ENCODE measurements at regions not wholly inside any gene's neighbourhood (a gene's known extent, or its start where the extent isn't known, plus 50 kb on each side); places are given as distances from the start of the nearest gene placed in this dataset.
A peak's percentile ranks its signal among the peaks of the same experiment; 100 is the strongest.

DNA sequence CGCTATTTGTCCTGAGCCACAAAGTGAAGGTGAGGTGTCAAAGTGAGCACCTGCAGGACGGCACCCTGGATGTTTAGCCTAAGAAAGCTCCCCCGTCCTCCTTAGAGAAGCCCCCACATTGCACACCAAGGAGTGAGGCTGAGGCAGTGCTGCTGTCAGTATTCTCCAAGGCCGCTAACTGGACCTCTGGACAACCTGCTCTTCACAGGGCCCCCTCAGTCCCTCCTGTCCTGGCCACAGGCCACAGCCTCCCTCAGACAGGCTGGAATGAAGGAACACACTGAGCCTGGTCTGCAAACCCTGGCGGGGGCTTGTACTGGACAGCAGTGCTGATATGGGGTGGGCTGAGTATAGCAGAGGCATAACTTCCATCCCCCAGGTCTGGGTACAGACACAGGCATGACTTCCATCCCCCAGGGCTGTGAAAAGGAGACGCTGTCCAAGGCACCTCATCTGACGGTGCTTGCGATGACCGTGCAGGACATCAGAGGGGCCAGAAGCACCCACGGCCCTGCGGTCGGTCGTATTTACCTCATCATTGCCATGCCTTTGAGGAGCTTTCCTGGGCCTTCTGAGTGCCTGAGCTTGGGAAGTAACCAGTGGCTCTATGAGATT is 82.4 kb upstream of the DIO3 start:
- ATAC-seq (no peak), DNase-seq (peak in 2 of 3 donors; percentile 23 to 40)
- TF ChIP-seq, protein P1, sequence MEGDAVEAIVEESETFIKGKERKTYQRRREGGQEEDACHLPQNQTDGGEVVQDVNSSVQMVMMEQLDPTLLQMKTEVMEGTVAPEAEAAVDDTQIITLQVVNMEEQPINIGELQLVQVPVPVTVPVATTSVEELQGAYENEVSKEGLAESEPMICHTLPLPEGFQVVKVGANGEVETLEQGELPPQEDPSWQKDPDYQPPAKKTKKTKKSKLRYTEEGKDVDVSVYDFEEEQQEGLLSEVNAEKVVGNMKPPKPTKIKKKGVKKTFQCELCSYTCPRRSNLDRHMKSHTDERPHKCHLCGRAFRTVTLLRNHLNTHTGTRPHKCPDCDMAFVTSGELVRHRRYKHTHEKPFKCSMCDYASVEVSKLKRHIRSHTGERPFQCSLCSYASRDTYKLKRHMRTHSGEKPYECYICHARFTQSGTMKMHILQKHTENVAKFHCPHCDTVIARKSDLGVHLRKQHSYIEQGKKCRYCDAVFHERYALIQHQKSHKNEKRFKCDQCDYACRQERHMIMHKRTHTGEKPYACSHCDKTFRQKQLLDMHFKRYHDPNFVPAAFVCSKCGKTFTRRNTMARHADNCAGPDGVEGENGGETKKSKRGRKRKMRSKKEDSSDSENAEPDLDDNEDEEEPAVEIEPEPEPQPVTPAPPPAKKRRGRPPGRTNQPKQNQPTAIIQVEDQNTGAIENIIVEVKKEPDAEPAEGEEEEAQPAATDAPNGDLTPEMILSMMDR (IDR thresholded peaks at IDR 0.05) = no peak
- TF ChIP-seq POLR2A (IDR thresholded peaks at IDR 0.05) = no peak
- Histone ChIP-seq H3K4me3 (no peak overlapping the region), H3K36me3 (no peaks in the 10 kb centered on the region), H3K27ac (no peak overlapping the region), H3K27me3 (no peaks in the 10 kb centered on the region), H3K4me1 (peaks cover 0 to 51% (median 25%) of the 10 kb centered on the region in 4 donors), H3K9me3 (no peaks in the 10 kb centered on the region)
- WGBS (ENCODE audit: insufficient coverage, low coverage, low lambda C conversion rate, missing lambda C conversion rate) = 73% methylated on average over 3 of the region's 13 CpGs
- intact Hi-C loops (cut with DNase I) = loop anchor here in 1 of 2 donors (10.0 kb wide), 1 partner anchor 74 kb away; no protein-coding TSS in a partner anchor

DNA sequence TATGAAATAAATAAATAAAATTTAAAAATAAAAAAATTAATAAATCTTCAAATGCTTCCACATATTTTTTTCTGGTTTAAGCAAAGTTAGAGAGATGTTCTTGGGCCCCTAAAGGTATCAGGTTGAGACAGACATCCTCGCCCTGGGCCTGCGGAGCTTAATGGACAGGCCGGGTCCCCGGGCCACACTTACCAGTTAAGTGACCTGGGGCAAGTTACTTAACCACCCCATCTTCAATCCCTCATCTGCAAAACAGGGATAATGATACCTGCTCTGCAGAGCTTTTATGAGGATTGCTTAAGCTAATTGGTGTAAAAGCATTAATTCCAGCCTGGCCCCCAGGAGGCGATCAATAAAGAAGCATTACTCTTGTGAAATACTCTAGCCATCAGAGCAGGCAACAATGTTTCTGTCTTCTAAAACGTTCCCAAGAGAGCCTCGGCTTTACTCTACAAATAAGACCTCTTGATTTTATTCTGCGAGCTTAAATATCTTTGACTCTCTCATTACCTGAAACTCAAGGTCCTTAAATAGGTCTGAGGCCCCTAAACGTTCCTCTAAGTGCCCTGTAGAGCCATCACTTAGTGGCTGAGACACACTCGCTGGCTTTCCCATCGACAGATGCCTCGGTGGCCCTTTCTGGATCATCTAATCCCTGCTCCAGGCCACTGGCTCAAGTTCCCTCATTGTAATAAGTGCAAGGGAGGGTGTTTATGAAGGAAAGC is 81.1 kb upstream of the DIO3 start:
- H3K4me1 ChIP-seq = peaks cover 0 to 51% (median 25%) of the 10 kb centered on the region in 4 donors
- ATAC-seq (no peak), DNase-seq (peak in 1 of 3 donors; percentile 15)
- no peak overlapping the region for H3K4me3 ChIP-seq
- intact Hi-C loops (cut with DNase I) = no loop called here
- H3K27ac ChIP-seq = peak overlapping the region in 2 of 3 donors; percentile 39 to 75
- H3K27me3 ChIP-seq = no peaks in the 10 kb centered on the region
- 51% methylated on average over 9 of the region's 12 CpGs for WGBS (ENCODE audit: insufficient coverage, low coverage, low lambda C conversion rate, missing lambda C conversion rate)
- TF ChIP-seq, protein P1 (IDR thresholded peaks at IDR 0.05) = no peak
- TF ChIP-seq POLR2A (IDR thresholded peaks at IDR 0.05) = no peak
- no peaks in the 10 kb centered on the region for H3K9me3 ChIP-seq
- H3K36me3 ChIP-seq = no peaks in the 10 kb centered on the region

DNA sequence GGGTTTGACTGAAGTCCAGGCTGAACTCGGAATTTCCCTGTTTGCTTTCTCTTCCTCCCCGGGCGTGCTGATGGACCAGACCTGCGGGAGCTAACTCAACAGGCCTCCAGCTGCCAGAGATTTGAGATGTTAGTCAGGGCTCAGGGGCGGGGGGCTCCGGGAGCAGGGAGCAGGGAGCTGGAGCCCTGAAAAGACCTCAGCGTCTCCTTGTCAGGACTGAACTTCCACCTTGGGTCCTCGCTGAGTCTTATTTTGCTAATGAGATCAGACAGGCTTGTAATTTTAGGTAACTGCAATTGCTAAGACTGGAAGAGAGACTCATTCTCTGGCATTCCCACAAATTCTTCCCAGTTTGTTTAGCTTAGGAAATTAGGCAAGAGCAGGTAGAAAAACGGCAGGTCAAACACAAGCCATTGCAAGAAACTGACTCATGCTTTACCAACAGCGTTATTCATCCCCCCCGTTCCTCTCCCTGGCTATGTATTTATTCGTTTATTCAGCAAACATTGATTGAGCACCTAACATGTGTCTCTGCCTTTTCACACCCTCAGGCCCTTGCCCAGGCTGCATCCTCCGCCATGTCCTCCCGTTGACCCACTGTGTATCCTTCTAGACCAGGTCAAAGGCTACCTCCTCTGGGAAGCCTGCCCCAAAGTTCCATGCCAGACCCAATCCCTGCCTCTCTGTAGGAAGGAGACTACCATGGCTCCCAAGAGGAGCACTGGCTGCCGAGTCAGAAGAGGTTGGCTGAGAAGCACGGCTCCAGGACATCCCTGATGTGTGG is 80.4 kb upstream of the DIO3 start:
- Histone ChIP-seq H3K27ac (peak overlapping the region in 2 of 3 donors; percentile 39 to 75), H3K36me3 (no peaks in the 10 kb centered on the region), H3K4me1 (peaks cover 0 to 44% (median 22%) of the 10 kb centered on the region in 4 donors), H3K4me3 (no peak overlapping the region), H3K9me3 (no peaks in the 10 kb centered on the region), H3K27me3 (no peaks in the 10 kb centered on the region)
- peak; percentile 72 to 80 (median 73) for DNase-seq
- intact Hi-C loops (cut with DNase I) = no loop called here
- 31% methylated on average over 12 of the region's 16 CpGs for WGBS (ENCODE audit: insufficient coverage, low coverage, low lambda C conversion rate, missing lambda C conversion rate)
- TF ChIP-seq, protein P1 (IDR thresholded peaks at IDR 0.05) = no peak
- no peak for TF ChIP-seq POLR2A (IDR thresholded peaks at IDR 0.05)
- ATAC-seq = peak; percentile 65 to 75 (median 74)

DNA sequence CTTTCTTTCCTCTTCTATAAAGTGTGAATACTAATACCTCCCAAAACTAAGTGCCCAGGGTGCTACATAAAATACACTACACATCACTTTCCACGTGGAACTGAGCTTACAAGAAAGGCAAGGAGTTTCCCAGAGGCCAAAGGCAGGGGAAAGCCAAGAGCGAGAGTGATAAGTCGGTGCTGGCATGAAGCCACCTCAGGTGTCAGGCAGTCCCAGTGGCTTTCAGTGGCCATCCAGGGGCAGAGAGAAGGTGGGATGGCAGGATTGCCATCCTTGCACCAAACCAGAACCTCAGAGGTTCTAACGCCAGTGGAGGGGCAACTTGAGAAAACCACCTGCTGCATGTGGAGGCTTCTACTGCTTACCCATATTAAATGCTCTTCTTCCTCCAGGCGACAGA is 79.7 kb upstream of the DIO3 start:
- DNase-seq = peak in 2 of 3 donors; percentile 42
- Histone ChIP-seq H3K27ac (no peak overlapping the region), H3K4me3 (no peak overlapping the region), H3K9me3 (no peaks in the 10 kb centered on the region), H3K4me1 (peaks cover 0 to 38% (median 19%) of the 10 kb centered on the region in 4 donors), H3K36me3 (no peaks in the 10 kb centered on the region), H3K27me3 (no peaks in the 10 kb centered on the region)
- TF ChIP-seq, protein P1 (IDR thresholded peaks at IDR 0.05) = no peak
- TF ChIP-seq POLR2A (IDR thresholded peaks at IDR 0.05) = no peak
- intact Hi-C loops (cut with DNase I) = no loop called here
- ATAC-seq = no peak
- 60% methylated on average over 3 of the region's 5 CpGs for WGBS (ENCODE audit: insufficient coverage, low coverage, low lambda C conversion rate, missing lambda C conversion rate)

Data from right lobe of liver (tissue), 6 donors.